ENCODE measurements at regions not wholly inside any gene's neighbourhood (a gene's known extent, or its start where the extent isn't known, plus 50 kb on each side); places are given as distances from the start of the nearest gene placed in this dataset.

- Histone ChIP-seq H3K4me3 (no peak overlapping the region), H3K4me1 (no peaks in the 10 kb centered on the region), H3K27ac (no peak overlapping the region), H3K9me3 (no peaks in the 10 kb centered on the region), H3K36me3 (no peaks in the 10 kb centered on the region), H3K27me3 (no peaks in the 10 kb centered on the region)
- whole genome bisulfite sequencing, 2 donors: 71 to 76% methylated on average over 1 of the region's 1 CpG
- no peak for DNase-seq
- intact Hi-C loops (cut with DNase I): no loop called here
- TF ChIP-seq, protein P1, sequence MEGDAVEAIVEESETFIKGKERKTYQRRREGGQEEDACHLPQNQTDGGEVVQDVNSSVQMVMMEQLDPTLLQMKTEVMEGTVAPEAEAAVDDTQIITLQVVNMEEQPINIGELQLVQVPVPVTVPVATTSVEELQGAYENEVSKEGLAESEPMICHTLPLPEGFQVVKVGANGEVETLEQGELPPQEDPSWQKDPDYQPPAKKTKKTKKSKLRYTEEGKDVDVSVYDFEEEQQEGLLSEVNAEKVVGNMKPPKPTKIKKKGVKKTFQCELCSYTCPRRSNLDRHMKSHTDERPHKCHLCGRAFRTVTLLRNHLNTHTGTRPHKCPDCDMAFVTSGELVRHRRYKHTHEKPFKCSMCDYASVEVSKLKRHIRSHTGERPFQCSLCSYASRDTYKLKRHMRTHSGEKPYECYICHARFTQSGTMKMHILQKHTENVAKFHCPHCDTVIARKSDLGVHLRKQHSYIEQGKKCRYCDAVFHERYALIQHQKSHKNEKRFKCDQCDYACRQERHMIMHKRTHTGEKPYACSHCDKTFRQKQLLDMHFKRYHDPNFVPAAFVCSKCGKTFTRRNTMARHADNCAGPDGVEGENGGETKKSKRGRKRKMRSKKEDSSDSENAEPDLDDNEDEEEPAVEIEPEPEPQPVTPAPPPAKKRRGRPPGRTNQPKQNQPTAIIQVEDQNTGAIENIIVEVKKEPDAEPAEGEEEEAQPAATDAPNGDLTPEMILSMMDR (IDR thresholded peaks at IDR 0.05): no peak
- TF ChIP-seq POLR2A (IDR thresholded peaks at IDR 0.05): no peak
These were observed 1672.9 kb upstream of the ACO1 start for GRCh38 chr9:30711591-30711990.

- no peak for DNase-seq
- no peaks in the 10 kb centered on the region for H3K4me1 ChIP-seq
These were observed 1671.2 kb upstream of the ACO1 start for GRCh38 chr9:30713243-30713642.

GRCh38 chr9:30714389-30714788 is 1670.1 kb upstream of the ACO1 start:
- H3K9me3 ChIP-seq: no peaks in the 10 kb centered on the region
- DNase-seq: no peak
- H3K4me1 ChIP-seq: no peaks in the 10 kb centered on the region
- H3K4me3 ChIP-seq: no peak overlapping the region
- no peaks in the 10 kb centered on the region for H3K27me3 ChIP-seq
- H3K27ac ChIP-seq: no peak overlapping the region
- no peaks in the 10 kb centered on the region for H3K36me3 ChIP-seq
- TF ChIP-seq, protein P1 (IDR thresholded peaks at IDR 0.05): no peak
- no peak for TF ChIP-seq POLR2A (IDR thresholded peaks at IDR 0.05)
- intact Hi-C loops (cut with DNase I): no loop called here
- WGBS, 2 donors: 28 to 31% methylated on average over 1 of the region's 1 CpG

More at GRCh38 chr9:30713243-30713642, 1671.2 kb upstream of the ACO1 start:
- Histone ChIP-seq H3K36me3 (no peaks in the 10 kb centered on the region), H3K27ac (no peak overlapping the region), H3K9me3 (no peaks in the 10 kb centered on the region), H3K27me3 (no peaks in the 10 kb centered on the region), H3K4me3 (no peak overlapping the region)
- no peak for TF ChIP-seq POLR2A (IDR thresholded peaks at IDR 0.05)
- TF ChIP-seq, protein P1 (IDR thresholded peaks at IDR 0.05): no peak
- intact Hi-C loops (cut with DNase I): no loop called here

- Histone ChIP-seq H3K4me3 (no peak overlapping the region), H3K27ac (no peak overlapping the region), H3K4me1 (no peaks in the 10 kb centered on the region), H3K27me3 (no peaks in the 10 kb centered on the region), H3K36me3 (no peaks in the 10 kb centered on the region), H3K9me3 (no peaks in the 10 kb centered on the region)
- 44 to 65% methylated on average over 1 of the region's 1 CpG for WGBS, 2 donors
- intact Hi-C loops (cut with DNase I): no loop called here
- TF ChIP-seq, protein P1 (IDR thresholded peaks at IDR 0.05): no peak
- TF ChIP-seq POLR2A (IDR thresholded peaks at IDR 0.05): no peak
- no peak for DNase-seq
These were observed 1666.0 kb upstream of the ACO1 start for GRCh38 chr9:30718483-30718882.

DNA sequence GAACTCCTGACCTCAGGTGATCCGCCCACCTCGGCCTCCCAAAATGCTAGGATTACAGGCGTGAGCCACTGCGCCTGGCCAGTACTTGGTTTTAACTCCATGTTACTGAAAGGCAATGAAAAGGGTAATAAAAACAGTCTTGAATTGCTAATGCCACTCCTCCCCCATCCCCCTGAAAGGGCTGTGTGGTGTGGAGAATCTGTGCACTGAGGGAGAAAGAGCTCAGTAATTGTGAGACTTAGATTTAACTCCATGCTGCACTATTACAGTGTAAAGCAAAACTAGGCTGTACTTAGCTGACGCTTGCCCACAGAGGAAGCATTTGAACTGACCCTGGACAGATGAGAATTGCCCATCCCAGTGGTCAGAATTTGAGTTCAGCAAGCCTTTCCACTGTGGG is 1662.4 kb upstream of the ACO1 start:
- DNase-seq: no peak
- WGBS, 2 donors: 33 to 58% methylated on average over 1 to 3 of the region's 5 CpGs
- Histone ChIP-seq H3K4me3 (no peak overlapping the region), H3K36me3 (no peaks in the 10 kb centered on the region), H3K27ac (no peak overlapping the region), H3K9me3 (no peaks in the 10 kb centered on the region), H3K27me3 (no peaks in the 10 kb centered on the region), H3K4me1 (no peaks in the 10 kb centered on the region)
- TF ChIP-seq, protein P1 (IDR thresholded peaks at IDR 0.05): no peak
- no peak for TF ChIP-seq POLR2A (IDR thresholded peaks at IDR 0.05)
- intact Hi-C loops (cut with DNase I): no loop called here
